HFF-Myc (cell line): ENCODE measurements at regions not wholly inside any gene's neighbourhood (a gene's known extent, or its start where the extent isn't known, plus 50 kb on each side); places are given as distances from the start of the nearest gene placed in this dataset.

Experiments
- DNase-seq: peaks from one replicate; pipeline ENCODE4 v3.0.0-alpha.2; 2011; ENCODE audit warnings: low read depth; ENCODE audit errors: extremely low read depth
- H3K4me3 ChIP-seq: replicated peaks from 2 replicates; pipeline ENCODE4 v1.5.1; 2011; ENCODE audit warnings: low read depth, mild to moderate bottlenecking, control low read depth, low read length
- TF ChIP-seq, protein P1 (sequence below): IDR thresholded peaks from 2 replicates; pipeline ENCODE4 v1.5.1; 2012; ENCODE audit warnings: mild to moderate bottlenecking, low read depth, low read length, control low read depth; ENCODE audit errors: missing control alignments

DNA sequence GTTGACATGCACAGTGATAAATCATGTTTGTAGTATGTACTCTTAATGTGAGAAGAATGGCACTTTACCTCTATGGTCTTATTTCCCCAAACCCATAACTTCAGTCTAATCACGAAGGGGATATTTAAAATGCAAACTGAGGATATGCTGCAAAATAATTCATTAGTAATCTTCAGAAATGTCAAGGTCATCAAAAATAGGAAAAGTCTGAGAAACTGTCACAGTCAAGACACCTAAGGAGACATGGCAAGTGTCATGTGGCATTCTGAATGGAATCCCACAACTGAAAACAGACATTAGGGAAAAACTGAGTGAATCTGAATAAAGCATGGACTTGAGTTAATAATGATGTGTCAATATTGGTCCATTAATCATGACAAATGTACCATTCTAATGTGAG lies 605.5 kb upstream of the ANKRD30A start:
- no peak overlapping the region for H3K4me3 ChIP-seq
- TF ChIP-seq, protein P1, sequence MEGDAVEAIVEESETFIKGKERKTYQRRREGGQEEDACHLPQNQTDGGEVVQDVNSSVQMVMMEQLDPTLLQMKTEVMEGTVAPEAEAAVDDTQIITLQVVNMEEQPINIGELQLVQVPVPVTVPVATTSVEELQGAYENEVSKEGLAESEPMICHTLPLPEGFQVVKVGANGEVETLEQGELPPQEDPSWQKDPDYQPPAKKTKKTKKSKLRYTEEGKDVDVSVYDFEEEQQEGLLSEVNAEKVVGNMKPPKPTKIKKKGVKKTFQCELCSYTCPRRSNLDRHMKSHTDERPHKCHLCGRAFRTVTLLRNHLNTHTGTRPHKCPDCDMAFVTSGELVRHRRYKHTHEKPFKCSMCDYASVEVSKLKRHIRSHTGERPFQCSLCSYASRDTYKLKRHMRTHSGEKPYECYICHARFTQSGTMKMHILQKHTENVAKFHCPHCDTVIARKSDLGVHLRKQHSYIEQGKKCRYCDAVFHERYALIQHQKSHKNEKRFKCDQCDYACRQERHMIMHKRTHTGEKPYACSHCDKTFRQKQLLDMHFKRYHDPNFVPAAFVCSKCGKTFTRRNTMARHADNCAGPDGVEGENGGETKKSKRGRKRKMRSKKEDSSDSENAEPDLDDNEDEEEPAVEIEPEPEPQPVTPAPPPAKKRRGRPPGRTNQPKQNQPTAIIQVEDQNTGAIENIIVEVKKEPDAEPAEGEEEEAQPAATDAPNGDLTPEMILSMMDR = no peak

DNA sequence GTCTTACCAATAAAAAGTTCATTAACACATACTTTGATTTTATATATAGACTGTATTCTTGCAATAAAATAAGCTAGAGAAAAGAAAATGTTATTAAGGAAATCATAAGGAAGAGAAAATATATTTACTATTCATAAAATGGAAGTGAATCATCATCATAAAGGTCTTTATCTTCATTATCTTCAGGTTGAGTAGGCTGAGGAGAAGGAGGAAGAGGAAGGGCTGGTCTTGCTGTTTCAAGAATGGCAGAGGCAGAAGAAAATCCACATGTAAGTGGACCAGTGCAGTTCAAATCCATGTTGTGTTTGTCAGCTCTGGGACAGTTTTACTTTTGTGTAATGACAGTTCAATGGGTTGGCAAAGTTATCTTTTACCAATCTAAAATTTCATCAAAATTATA lies 609.1 kb upstream of the ANKRD30A start:
- DNase-seq = no peak
- H3K4me3 ChIP-seq = no peak overlapping the region
- TF ChIP-seq, protein P1 = no peak

More for the DNA sequence above, 605.5 kb upstream of the ANKRD30A start:
- no peak for DNase-seq

DNA sequence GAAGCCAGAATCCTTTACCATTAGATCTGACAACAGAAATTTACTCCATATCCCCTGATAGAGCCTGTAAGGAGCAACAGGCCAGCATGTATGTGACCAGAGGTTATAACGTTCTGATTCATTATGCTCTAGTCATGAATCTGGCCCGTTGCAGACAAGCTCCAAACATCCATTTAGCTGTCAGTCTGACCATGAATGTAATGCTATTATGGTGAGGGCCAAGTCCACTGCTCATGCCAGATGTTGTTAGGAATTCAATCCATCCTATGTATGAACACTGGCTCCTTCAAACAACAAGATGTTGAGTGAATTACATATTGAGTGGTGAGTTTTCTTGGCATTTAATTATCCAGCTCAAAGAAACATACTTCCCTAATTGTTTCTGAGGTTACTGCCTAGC lies 610.1 kb upstream of the ANKRD30A start:
- TF ChIP-seq, protein P1 = no peak
- DNase-seq = no peak
- no peak overlapping the region for H3K4me3 ChIP-seq

DNA sequence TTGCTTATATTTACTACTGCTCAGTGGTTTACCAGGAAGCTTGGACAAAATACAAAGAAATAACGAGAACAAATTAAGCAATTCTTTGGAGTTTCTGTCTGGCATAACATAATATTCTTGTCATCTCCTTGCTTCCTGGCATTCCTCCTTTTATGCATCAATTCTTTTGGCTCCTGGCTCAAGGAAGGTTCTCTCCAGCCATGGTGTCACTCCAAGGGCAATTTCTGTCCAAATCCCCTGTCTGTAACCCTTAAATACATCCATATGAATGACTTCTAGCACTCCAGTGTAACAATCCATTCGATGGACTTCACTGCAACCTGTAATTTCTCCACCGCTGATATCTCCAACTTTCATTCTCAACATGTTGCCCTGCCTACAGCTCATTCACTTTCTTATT lies 617.7 kb upstream of the ANKRD30A start:
- no peak for DNase-seq
- H3K4me3 ChIP-seq = no peak overlapping the region
- TF ChIP-seq, protein P1 = no peak

DNA sequence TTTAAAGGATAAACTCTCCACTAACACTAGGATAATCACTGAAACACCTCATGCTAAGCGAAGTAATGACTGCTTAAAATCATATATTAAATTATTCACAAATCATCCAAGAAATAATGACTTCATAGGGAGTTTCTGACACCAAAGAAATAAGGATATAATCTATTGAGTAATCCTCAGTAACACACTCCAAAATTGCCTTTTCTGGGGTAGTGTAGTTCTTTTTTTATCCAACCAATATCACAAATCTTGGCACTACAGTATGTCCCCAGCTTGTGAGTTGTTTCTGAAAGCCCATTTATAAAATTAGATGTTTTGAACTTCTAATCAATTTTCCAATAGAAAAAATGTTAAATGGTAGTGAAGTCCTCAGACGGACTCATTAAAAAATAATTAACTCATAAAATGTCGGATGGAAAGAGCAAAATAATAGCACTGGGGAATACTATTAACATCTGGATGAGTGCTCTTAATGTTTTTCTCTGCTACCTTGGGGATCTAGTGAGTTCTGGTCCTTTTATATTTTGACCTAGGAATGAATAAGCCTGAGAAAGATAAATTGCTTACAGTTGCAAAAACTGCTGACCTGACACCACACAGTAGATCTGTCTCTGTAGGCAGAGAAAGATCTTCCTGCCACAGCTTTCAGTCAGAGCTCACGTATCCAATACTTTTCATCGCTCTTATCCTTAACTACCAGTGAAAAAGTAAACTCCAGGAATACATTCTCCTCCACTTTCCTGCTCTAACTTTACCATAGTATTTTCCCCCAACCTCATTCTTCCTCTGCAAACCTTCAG lies 618.5 kb upstream of the ANKRD30A start:
- TF ChIP-seq, protein P1 = no peak
- DNase-seq = no peak
- H3K4me3 ChIP-seq = no peak overlapping the region

DNA sequence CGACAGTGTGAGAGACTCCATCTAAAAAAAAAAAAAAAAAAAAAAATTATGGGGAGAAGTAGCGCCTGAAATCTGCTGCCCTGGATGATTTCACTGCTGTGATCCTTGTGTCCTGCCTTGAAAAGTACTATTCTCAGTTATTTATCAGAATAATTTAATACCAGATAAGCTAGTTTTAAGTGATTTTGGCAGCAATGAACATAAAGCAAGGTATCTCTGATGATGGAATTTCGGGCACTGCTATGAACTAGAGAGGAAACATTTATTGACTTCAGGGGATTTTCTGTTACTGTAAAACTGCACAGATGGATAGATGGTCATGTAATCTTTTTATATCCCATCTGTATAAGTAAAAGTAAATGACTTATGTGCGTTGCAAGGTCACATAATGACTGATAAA lies 619.1 kb upstream of the ANKRD30A start:
- DNase-seq = no peak
- H3K4me3 ChIP-seq = no peak overlapping the region
- TF ChIP-seq, protein P1 = no peak
